Panc1 (cell line): ENCODE measurements at regions not wholly inside any gene's neighbourhood (a gene's known extent, or its start where the extent isn't known, plus 50 kb on each side); places are given as distances from the start of the nearest gene placed in this dataset.

Experiments
- POLR2AphosphoS5 ChIP-seq: IDR thresholded peaks from 2 replicates; pipeline ENCODE4 v1.6.1; 2012; ENCODE audit warnings: mild to moderate bottlenecking, low read depth, low read length, moderate library complexity
- TCF7L2 ChIP-seq: IDR thresholded peaks from 2 replicates; pipeline ENCODE4 v1.6.1; 2011; ENCODE audit warnings: mild to moderate bottlenecking, low read depth, low read length, inconsistent platforms
- TF ChIP-seq, protein P1 (sequence below), 2 experiments: IDR thresholded peaks; 2 replicates each; pipeline ENCODE4 v1.6.1; 2011 to 2012; ENCODE audit warnings: low read depth in 2 of 2, control low read depth in 1 of 2, low read length in 1 of 2, mild to moderate bottlenecking in 1 of 2, moderate library complexity in 1 of 2; ENCODE audit not compliant: insufficient read depth in 1 of 2
- TF ChIP-seq, protein P2 (sequence below): fragments of 450-650 bp; IDR thresholded peaks from 2 replicates; pipeline ENCODE4 v1.5.1; 2017; ENCODE audit warnings: mild to moderate bottlenecking

DNA sequence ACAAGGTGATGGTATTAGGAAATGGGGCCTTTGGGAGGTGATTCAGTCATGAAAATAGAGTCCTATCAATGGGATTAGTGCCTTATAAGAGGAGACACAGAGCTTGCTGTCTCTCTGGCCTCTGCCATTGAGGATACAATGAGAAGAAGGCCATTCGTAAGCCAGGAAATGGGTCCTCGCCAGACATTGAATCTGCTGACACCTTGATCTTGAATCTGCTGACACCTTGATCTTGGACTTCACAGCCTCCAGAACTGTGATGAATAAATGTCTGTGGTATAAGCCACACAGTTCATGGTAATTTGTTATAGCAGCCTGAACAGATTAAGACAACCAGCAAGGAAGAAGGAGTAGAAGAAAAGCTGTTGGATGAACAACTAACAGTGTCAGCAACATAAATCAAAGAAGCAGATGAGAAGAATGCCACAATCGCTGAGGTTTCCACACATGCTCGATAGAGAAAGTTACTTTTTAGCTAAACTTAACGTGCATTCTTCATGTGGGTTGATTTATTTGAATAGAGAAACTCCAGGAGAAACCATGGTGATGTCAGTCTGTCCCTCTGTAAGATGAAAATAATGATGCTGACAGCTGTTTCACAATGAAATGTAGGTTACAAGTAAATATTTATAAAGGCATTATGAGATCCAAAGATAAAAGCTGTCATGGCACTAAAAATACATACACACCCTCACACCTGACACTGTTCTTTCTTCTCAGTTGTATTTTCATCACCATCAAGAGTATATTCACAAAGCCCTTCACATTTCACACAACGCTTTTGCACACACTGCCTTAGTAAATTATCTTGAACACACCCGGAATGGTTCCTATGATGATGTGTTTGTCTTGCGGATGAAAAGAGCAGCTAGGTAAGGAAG is 153.7 kb upstream of the NCK2 start:
- TF ChIP-seq, protein P1, sequence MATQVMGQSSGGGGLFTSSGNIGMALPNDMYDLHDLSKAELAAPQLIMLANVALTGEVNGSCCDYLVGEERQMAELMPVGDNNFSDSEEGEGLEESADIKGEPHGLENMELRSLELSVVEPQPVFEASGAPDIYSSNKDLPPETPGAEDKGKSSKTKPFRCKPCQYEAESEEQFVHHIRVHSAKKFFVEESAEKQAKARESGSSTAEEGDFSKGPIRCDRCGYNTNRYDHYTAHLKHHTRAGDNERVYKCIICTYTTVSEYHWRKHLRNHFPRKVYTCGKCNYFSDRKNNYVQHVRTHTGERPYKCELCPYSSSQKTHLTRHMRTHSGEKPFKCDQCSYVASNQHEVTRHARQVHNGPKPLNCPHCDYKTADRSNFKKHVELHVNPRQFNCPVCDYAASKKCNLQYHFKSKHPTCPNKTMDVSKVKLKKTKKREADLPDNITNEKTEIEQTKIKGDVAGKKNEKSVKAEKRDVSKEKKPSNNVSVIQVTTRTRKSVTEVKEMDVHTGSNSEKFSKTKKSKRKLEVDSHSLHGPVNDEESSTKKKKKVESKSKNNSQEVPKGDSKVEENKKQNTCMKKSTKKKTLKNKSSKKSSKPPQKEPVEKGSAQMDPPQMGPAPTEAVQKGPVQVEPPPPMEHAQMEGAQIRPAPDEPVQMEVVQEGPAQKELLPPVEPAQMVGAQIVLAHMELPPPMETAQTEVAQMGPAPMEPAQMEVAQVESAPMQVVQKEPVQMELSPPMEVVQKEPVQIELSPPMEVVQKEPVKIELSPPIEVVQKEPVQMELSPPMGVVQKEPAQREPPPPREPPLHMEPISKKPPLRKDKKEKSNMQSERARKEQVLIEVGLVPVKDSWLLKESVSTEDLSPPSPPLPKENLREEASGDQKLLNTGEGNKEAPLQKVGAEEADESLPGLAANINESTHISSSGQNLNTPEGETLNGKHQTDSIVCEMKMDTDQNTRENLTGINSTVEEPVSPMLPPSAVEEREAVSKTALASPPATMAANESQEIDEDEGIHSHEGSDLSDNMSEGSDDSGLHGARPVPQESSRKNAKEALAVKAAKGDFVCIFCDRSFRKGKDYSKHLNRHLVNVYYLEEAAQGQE (IDR thresholded peaks at IDR 0.05; ENCODE audit: insufficient read depth in 1 of 2, low read depth in 2 of 2, low read length in 1 of 2), result no peak
- TF ChIP-seq, protein P2, sequence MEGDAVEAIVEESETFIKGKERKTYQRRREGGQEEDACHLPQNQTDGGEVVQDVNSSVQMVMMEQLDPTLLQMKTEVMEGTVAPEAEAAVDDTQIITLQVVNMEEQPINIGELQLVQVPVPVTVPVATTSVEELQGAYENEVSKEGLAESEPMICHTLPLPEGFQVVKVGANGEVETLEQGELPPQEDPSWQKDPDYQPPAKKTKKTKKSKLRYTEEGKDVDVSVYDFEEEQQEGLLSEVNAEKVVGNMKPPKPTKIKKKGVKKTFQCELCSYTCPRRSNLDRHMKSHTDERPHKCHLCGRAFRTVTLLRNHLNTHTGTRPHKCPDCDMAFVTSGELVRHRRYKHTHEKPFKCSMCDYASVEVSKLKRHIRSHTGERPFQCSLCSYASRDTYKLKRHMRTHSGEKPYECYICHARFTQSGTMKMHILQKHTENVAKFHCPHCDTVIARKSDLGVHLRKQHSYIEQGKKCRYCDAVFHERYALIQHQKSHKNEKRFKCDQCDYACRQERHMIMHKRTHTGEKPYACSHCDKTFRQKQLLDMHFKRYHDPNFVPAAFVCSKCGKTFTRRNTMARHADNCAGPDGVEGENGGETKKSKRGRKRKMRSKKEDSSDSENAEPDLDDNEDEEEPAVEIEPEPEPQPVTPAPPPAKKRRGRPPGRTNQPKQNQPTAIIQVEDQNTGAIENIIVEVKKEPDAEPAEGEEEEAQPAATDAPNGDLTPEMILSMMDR, result no peak
- TF ChIP-seq POLR2AphosphoS5 (no peak), TCF7L2 (no peak)
